SKM-1 (cell line): ENCODE measurements at regions not wholly inside any gene's neighbourhood (a gene's known extent, or its start where the extent isn't known, plus 50 kb on each side); places are given as distances from the start of the nearest gene placed in this dataset.

Source experiments
- DNase-seq: peaks from one replicate; lab custom pipeline; 2025; ENCODE audit not compliant: unreplicated experiment; lab: John Stamatoyannopoulos, UW

GRCh38 chr10:33523236-33523792, 188.8 kb upstream of the NRP1 start:
- DNase-seq = no peak

- DNase-seq = no peak
Observed at GRCh38 chr10:33521904-33522303, 187.4 kb upstream of the NRP1 start.

- DNase-seq = no peak
Observed at GRCh38 chr10:33521062-33521461, 186.6 kb upstream of the NRP1 start.

- no peak for DNase-seq
Observed at GRCh38 chr10:33520223-33520622, 185.8 kb upstream of the NRP1 start.

GRCh38 chr10:33519130-33519860, 184.8 kb upstream of the NRP1 start:
- DNase-seq = no peak

- no peak for DNase-seq
Observed at GRCh38 chr10:33510206-33510605, 175.7 kb upstream of the NRP1 start.

- DNase-seq = peak; percentile 23
Observed at GRCh38 chr10:33509231-33509831, 174.9 kb upstream of the NRP1 start.

- no peak for DNase-seq
Observed at GRCh38 chr10:33507662-33508425, 173.4 kb upstream of the NRP1 start.

- DNase-seq = peak; percentile 12
Observed at GRCh38 chr10:33506838-33507661, 172.6 kb upstream of the NRP1 start.

- no peak for DNase-seq
Observed at GRCh38 chr10:33506391-33506790, 171.9 kb upstream of the NRP1 start.

- no peak for DNase-seq
Observed at GRCh38 chr10:33501161-33501560, 166.7 kb upstream of the NRP1 start.

- DNase-seq = no peak
Observed at GRCh38 chr10:33498391-33498891, 164.0 kb upstream of the NRP1 start.

- DNase-seq = no peak
Observed at GRCh38 chr10:33497338-33497737, 162.9 kb upstream of the NRP1 start.

- no peak for DNase-seq
Observed at GRCh38 chr10:33496096-33496495, 161.6 kb upstream of the NRP1 start.

GRCh38 chr10:33494694-33495265, 160.3 kb upstream of the NRP1 start:
- DNase-seq = no peak

- no peak for DNase-seq
Observed at GRCh38 chr10:33493978-33494377, 159.5 kb upstream of the NRP1 start.

GRCh38 chr10:33493497-33493896, 159.0 kb upstream of the NRP1 start:
- no peak for DNase-seq

- DNase-seq = no peak
Observed at GRCh38 chr10:33492701-33493345, 158.4 kb upstream of the NRP1 start.

- no peak for DNase-seq
Observed at GRCh38 chr10:33489501-33490176, 155.2 kb upstream of the NRP1 start.
